ENCODE measurements at regions not wholly inside any gene's neighbourhood (a gene's known extent, or its start where the extent isn't known, plus 50 kb on each side); places are given as distances from the start of the nearest gene placed in this dataset.

DNA sequence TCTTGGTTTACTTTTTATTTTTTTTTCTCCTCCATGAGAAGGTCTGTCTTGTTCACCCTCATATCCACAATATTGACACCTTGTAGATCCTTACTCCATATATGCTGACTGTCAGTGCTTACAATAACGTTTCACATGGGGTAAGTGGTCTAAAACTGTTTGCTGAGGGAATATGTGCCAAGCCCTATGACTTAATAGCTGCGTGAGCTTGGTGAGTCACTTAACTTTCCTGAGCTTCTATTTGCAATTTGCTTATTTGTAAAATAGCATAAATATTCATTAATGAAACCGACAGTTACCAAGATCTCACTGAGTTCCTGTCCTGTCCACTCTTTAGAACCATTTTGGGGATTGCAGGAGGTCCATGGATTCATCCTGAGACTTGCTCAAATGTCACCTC is 190.7 kb downstream of the CCT6B start:
- no peak for DNase-seq (ENCODE audit: low read depth)
- TF ChIP-seq, protein P1, sequence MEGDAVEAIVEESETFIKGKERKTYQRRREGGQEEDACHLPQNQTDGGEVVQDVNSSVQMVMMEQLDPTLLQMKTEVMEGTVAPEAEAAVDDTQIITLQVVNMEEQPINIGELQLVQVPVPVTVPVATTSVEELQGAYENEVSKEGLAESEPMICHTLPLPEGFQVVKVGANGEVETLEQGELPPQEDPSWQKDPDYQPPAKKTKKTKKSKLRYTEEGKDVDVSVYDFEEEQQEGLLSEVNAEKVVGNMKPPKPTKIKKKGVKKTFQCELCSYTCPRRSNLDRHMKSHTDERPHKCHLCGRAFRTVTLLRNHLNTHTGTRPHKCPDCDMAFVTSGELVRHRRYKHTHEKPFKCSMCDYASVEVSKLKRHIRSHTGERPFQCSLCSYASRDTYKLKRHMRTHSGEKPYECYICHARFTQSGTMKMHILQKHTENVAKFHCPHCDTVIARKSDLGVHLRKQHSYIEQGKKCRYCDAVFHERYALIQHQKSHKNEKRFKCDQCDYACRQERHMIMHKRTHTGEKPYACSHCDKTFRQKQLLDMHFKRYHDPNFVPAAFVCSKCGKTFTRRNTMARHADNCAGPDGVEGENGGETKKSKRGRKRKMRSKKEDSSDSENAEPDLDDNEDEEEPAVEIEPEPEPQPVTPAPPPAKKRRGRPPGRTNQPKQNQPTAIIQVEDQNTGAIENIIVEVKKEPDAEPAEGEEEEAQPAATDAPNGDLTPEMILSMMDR (IDR thresholded peaks at IDR 0.05; ENCODE audit: low read depth, low read length, missing control alignments) = no peak

DNA sequence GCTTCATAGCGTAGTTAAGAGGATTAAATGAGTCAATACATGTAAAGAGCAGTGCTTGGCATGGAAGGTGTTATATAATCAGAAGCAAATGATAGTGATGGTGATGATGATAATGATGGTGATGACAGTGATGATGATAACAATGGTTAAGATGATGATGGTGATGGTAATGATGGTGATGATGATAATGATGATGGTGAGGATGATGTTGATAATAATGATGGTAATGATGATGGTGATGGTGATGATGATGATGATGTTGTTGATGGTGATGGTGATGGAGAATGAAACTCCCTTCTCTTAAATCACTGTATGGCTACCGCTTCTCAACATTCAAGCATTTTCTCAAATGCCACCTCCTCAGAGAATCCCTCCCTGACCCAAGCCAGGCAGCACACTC is 190.5 kb downstream of the TMEM132E start:
- TF ChIP-seq, protein P1 (IDR thresholded peaks at IDR 0.05; ENCODE audit: low read depth, low read length, missing control alignments) = no peak
- no peak for DNase-seq (ENCODE audit: low read depth)
- no peak overlapping the region for H3K4me3 ChIP-seq (ENCODE audit: low read depth, low read length)

More for the DNA sequence above, 190.7 kb downstream of the CCT6B start:
- no peak overlapping the region for H3K4me3 ChIP-seq (ENCODE audit: low read depth, low read length)

DNA sequence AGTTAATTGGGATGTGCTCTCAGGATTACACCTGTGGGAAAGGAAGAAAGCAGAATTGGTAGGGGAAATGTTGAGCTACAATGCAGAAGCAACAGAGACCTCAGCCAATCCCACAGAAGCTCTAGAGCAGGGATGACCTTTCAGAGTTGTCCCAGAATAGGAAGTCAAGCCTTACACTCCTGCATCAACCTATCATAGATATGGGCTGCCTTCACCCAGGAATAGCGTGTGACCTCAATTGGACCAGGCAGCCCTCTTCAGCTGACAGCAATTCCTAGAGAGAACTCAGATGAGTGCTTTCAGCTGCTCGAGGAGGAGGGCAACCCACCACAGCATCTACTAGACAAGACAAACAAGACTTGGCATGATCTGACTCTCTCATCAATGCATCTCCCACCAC is 189.7 kb downstream of the TMEM132E start:
- DNase-seq (ENCODE audit: low read depth) = no peak
- TF ChIP-seq, protein P1 (IDR thresholded peaks at IDR 0.05; ENCODE audit: low read depth, low read length, missing control alignments) = no peak
- H3K4me3 ChIP-seq (ENCODE audit: low read depth, low read length) = no peak overlapping the region

DNA sequence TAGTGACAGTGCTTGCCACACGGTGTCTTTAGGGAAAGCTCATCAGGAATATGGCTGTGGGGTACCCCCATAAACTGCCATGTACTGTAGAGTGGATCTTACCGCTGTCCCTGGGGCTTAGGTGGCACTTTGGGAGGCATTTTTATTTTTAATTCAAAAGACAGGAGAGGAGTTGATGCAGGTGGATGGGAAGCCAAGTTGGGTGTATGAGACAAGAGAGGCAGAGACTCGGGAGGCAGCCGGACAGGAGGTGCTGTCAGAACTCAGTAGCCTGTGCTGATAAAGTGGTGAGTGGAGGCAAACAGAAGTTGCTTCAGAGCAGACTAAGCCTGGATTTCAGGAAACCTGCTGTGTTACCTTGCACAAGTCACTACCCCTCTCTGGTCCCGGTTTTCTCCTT is 185.9 kb downstream of the TMEM132E start:
- TF ChIP-seq, protein P1 (IDR thresholded peaks at IDR 0.05; ENCODE audit: low read depth, low read length, missing control alignments) = no peak
- DNase-seq (ENCODE audit: low read depth) = no peak
- no peak overlapping the region for H3K4me3 ChIP-seq (ENCODE audit: low read depth, low read length)

DNA sequence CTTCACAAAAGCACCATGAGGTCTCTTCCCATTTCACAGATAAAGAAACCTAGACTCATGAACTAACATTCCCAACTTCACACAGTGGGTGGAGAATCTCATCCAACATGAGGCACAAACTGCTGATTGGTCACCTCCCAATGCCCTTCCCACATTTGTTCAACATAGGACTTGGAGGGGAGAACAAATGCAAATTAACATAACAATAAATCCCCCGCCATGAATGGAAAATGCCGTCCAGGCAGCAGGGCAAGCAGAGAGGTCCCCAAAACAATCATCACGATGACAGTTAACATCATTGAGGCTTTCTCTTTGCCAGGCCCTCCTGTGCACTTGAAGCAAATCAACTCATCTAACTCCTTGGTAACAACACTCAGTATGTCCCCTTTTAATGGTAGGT is 185.3 kb downstream of the TMEM132E start:
- DNase-seq (ENCODE audit: low read depth) = no peak
- TF ChIP-seq, protein P1 (IDR thresholded peaks at IDR 0.05; ENCODE audit: low read depth, low read length, missing control alignments) = no peak
- H3K4me3 ChIP-seq (ENCODE audit: low read depth, low read length) = no peak overlapping the region

DNA sequence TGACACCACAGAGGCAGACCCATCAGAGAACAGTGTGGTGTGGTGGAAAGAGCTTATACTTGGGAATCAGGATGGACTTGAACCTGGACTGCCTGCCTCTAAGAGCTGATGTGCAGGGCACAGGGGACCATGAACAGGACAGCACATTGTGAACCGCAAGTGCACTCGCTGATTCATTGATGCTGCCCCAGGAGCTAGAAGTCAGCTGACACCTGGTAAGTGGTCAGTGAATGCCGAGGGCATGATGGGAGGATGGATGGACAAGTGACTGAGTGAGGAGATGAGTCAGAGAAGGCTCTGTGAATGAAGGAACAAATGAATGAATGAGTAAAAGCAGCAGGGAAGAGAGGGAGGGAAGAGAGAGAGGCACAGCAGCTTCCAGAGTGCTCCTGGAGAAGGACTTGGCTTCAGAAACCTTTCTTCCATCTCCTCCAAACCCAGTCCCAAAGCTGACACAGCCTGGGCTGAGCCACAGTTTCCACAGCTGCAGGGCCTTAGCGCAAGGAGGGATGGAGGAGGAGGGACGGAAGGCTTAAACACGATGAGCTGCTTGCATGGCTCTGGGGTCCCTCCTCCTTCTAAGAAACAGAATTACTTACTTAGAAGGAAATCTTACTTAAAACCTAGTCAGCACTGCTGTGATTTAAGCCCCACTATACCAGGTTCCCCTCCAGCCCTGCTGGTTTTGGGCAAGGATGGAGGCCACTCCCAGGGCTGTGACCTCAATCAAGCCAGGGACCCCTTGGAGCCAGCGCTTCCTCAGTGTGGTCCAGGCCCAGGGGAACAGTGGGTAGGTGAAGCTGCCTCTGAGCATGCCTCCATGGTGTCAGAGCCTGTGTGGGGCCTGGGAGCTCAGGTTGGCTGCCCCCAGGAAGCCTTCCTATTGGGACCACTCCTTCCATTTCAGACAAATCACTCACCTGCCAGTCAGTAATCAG is 184.6 kb downstream of the TMEM132E start:
- TF ChIP-seq, protein P1 (IDR thresholded peaks at IDR 0.05; ENCODE audit: low read depth, low read length, missing control alignments) = no peak
- H3K4me3 ChIP-seq (ENCODE audit: low read depth, low read length) = no peak overlapping the region
- no peak for DNase-seq (ENCODE audit: low read depth)

DNA sequence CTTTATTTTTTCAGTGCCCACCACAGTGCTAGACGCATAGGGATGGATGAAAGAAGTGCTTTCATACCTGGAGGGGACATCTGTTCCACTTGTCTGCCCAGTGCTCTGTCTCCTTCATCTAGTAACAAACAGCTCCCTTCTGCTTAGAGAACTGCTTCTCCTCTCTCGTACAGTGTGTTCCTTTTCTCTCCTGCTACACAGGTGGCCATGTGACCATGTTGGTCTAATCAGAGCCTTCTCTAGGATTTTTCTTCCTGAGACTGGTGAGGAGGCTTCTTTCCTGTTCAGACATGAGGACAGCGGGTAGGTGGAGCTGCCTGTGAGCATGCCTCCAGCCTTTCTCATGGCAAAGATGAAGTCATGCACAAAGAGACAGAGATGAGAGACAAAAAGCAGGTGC is 182.7 kb downstream of the TMEM132E start:
- no peak for DNase-seq (ENCODE audit: low read depth)
- H3K4me3 ChIP-seq (ENCODE audit: low read depth, low read length) = no peak overlapping the region
- TF ChIP-seq, protein P1 (IDR thresholded peaks at IDR 0.05; ENCODE audit: low read depth, low read length, missing control alignments) = no peak

Data from GM12864 (cell line).